RPMI7951 (cell line): ENCODE measurements at regions not wholly inside any gene's neighbourhood (a gene's known extent, or its start where the extent isn't known, plus 50 kb on each side); places are given as distances from the start of the nearest gene placed in this dataset.

ENCODE experiments used
- DNase-seq: peaks from one replicate; pipeline ENCODE4 v3.0.0-alpha.2; 2012; ENCODE audit warnings: low read depth

- DNase-seq: no peak
Observed at GRCh38 chr14:58846682-58847465, 209.1 kb downstream of the DACT1 start.

- DNase-seq: no peak
Observed at GRCh38 chr14:58848365-58848764, 210.6 kb downstream of the DACT1 start.

GRCh38 chr14:58849601-58850000 is 211.8 kb downstream of the DACT1 start:
- DNase-seq: no peak

- DNase-seq: no peak
Observed at GRCh38 chr14:58850011-58850410, 212.2 kb downstream of the DACT1 start.

GRCh38 chr14:58861586-58861985 is 223.8 kb downstream of the DACT1 start:
- DNase-seq: peak; percentile 38

- DNase-seq: no peak
Observed at GRCh38 chr14:58862416-58863160, 224.8 kb downstream of the DACT1 start.

- no peak for DNase-seq
Observed at GRCh38 chr14:58863661-58864345, 226.0 kb downstream of the DACT1 start.

GRCh38 chr14:58864751-58865513 is 227.2 kb downstream of the DACT1 start:
- DNase-seq: peak; percentile 88

- peak; percentile 63 for DNase-seq
Observed at GRCh38 chr14:58865514-58866281, 227.9 kb downstream of the DACT1 start.

GRCh38 chr14:58866391-58866790 is 228.6 kb downstream of the DACT1 start:
- DNase-seq: no peak

GRCh38 chr14:58870961-58871360 is 233.2 kb downstream of the DACT1 start:
- DNase-seq: no peak

- no peak for DNase-seq
Observed at GRCh38 chr14:58871573-58871972, 233.8 kb downstream of the DACT1 start.

GRCh38 chr14:58872061-58872460 is 234.3 kb downstream of the DACT1 start:
- no peak for DNase-seq

GRCh38 chr14:58873228-58873953 is 235.6 kb downstream of the DACT1 start:
- DNase-seq: no peak

GRCh38 chr14:58875613-58876012 is 237.9 kb downstream of the DACT1 start:
- DNase-seq: no peak

- no peak for DNase-seq
Observed at GRCh38 chr14:58876608-58877007, 238.8 kb downstream of the DACT1 start.

GRCh38 chr14:58878439-58879139 is 240.8 kb downstream of the DACT1 start:
- peak; percentile 22 for DNase-seq

GRCh38 chr14:58881433-58881832 is 243.7 kb downstream of the DACT1 start:
- DNase-seq: no peak

- DNase-seq: peak; percentile 25
Observed at GRCh38 chr14:58882577-58883018, 244.8 kb downstream of the DACT1 start.

- DNase-seq: no peak
Observed at GRCh38 chr14:58884442-58884841, 246.7 kb downstream of the DACT1 start.
